Caco-2 (cell line): ENCODE measurements at regions not wholly inside any gene's neighbourhood (a gene's known extent, or its start where the extent isn't known, plus 50 kb on each side); places are given as distances from the start of the nearest gene placed in this dataset.

Experiments
- BruUV-seq: library from RNA; stranded (reverse); fragments of 400-500 nt; replicated peaks from 2 replicates; lab custom pipeline; 2021; lab: Mats Ljungman, UMichigan
- CTCF ChIA-PET: fragments of 300-600 bp; sonication (Branson Sonifier 250); formaldehyde crosslinking; loops from one replicate; lab custom pipeline; 2022; ENCODE audit warnings: antibody characterized with exemption; lab: Charles Lee
- POLR2A ChIA-PET: fragments of 300-600 bp; sonication (Branson Sonifier 250); formaldehyde crosslinking; loops from one replicate; lab custom pipeline; 2022; ENCODE audit warnings: antibody characterized with exemption; lab: Charles Lee
- DNase-seq, 2 experiments: peaks; one replicate each; pipeline versions ENCODE4 v3.0.0 to v3.0.0-alpha.2; 2020 to 2022
- H3K27me3 ChIP-seq: replicated peaks from 2 replicates; pipeline ENCODE4 v1.6.0; 2011; ENCODE audit warnings: low read length; ENCODE audit not compliant: control insufficient read depth, insufficient read depth
- H3K36me3 ChIP-seq: 2 replicates; pipeline ENCODE4 v1.5.1; 2011; ENCODE audit warnings: low read length; ENCODE audit not compliant: control insufficient read depth, insufficient read depth
- H3K4me1 ChIP-seq: fragments of 250-450 bp; sonication (Bioruptor Pico); 2 replicates; pipeline ENCODE4 v1.5.1; 2020; ENCODE audit warnings: mild to moderate bottlenecking
- H3K4me3 ChIP-seq: 2 replicates; pipeline ENCODE4 v1.5.1; 2011; ENCODE audit warnings: low read depth, mild to moderate bottlenecking, control low read depth, low read length
- H3K9me3 ChIP-seq: fragments of 250-450 bp; sonication (Bioruptor Pico); 2 replicates; pipeline ENCODE4 v1.5.1; 2020; ENCODE audit warnings: mild to moderate bottlenecking, moderate library complexity
- H3K27ac Mint-ChIP-seq: one replicate; pipeline ENCODE4 v1.8.0; 2022; ENCODE audit warnings: mixed read lengths; ENCODE audit not compliant: unreplicated experiment
- H3K27me3 Mint-ChIP-seq: one replicate; pipeline ENCODE4 v1.8.0; 2022; ENCODE audit warnings: mixed read lengths; ENCODE audit not compliant: insufficient read depth, unreplicated experiment
- H3K36me3 Mint-ChIP-seq: one replicate; pipeline ENCODE4 v1.8.0; 2022; ENCODE audit warnings: mild to moderate bottlenecking, mixed read lengths; ENCODE audit not compliant: insufficient read depth, unreplicated experiment
- H3K4me1 Mint-ChIP-seq: one replicate; pipeline ENCODE4 v1.8.0; 2022; ENCODE audit warnings: low read depth, mixed read lengths; ENCODE audit not compliant: unreplicated experiment
- H3K4me3 Mint-ChIP-seq: one replicate; pipeline ENCODE4 v1.8.0; 2022; ENCODE audit warnings: mild to moderate bottlenecking, moderate library complexity, mixed read lengths; ENCODE audit not compliant: unreplicated experiment
- H3K9me3 Mint-ChIP-seq: one replicate; pipeline ENCODE4 v1.8.0; 2022; ENCODE audit warnings: mixed read lengths; ENCODE audit not compliant: unreplicated experiment
- CTCF ChIP-seq, 2 experiments: fragments of 200-600 bp in 1 of 2; IDR thresholded peaks; 1 replicate in 1 of 2; 2 replicates in 1 of 2; pipeline versions ENCODE4 v1.5.1 to v1.8.0; 2011 to 2022; ENCODE audit warnings: antibody characterized with exemption in 1 of 2, control low read depth in 1 of 2, inconsistent platforms in 1 of 2, low read depth in 1 of 2, low read length in 1 of 2, mild to moderate bottlenecking in 1 of 2, moderate library complexity in 1 of 2; ENCODE audit not compliant: insufficient read depth in 1 of 2, severe bottlenecking in 1 of 2, unreplicated experiment in 1 of 2
- intact Hi-C: fragments of 100-400 bp; cut with micrococcal nuclease; formaldehyde crosslinking; loops from one replicate; pipeline ENCODE4 v1.10.0; 2022; ENCODE audit not compliant: unreplicated experiment

GRCh38 chr20:10911298-10911697 is 237.5 kb upstream of the JAG1 start:
- H3K36me3 Mint-ChIP-seq, result no peaks in the 10 kb centered on the region
- Histone ChIP-seq H3K4me3 (no peak overlapping the region), H3K36me3 (no peaks in the 10 kb centered on the region), H3K27me3 (no peaks in the 10 kb centered on the region), H3K9me3 (0 out of 2 replicates have a peak, but pooled peaks cover 3% of the 10 kb centered on the region), H3K4me1 (no peaks in the 10 kb centered on the region)
- CTCF ChIA-PET, result no interaction called here
- H3K27ac Mint-ChIP-seq, result no peak overlapping the region
- H3K4me3 Mint-ChIP-seq, result no peak overlapping the region
- no peak for DNase-seq
- no TSS peak for BruUV-seq
- H3K9me3 Mint-ChIP-seq, result no peaks in the 10 kb centered on the region
- POLR2A ChIA-PET, result no interaction called here
- no peak for TF ChIP-seq CTCF (IDR thresholded peaks at IDR 0.05; ENCODE audit: insufficient read depth in 1 of 2, low read depth in 1 of 2, low read length in 1 of 2, severe bottlenecking in 1 of 2, unreplicated experiment in 1 of 2)
- H3K4me1 Mint-ChIP-seq, result no peaks in the 10 kb centered on the region
- H3K27me3 Mint-ChIP-seq, result no peaks in the 10 kb centered on the region
- intact Hi-C loops, result no loop called here

- POLR2A ChIA-PET, result no interaction called here
- Mint-ChIP-seq H3K27me3 (no peaks in the 10 kb centered on the region), H3K36me3 (no peaks in the 10 kb centered on the region), H3K4me3 (no peak overlapping the region), H3K27ac (no peak overlapping the region), H3K4me1 (no peaks in the 10 kb centered on the region), H3K9me3 (peaks cover 10% of the 10 kb centered on the region)
- Histone ChIP-seq H3K36me3 (no peaks in the 10 kb centered on the region), H3K4me1 (no peaks in the 10 kb centered on the region), H3K9me3 (0 out of 2 replicates have a peak, but pooled peaks cover 7% of the 10 kb centered on the region), H3K27me3 (no peaks in the 10 kb centered on the region), H3K4me3 (no peak overlapping the region)
- intact Hi-C loops, result no loop called here
- BruUV-seq, result no TSS peak
- CTCF ChIA-PET, result no interaction called here
- no peak for DNase-seq
- TF ChIP-seq CTCF (IDR thresholded peaks at IDR 0.05; ENCODE audit: insufficient read depth in 1 of 2, low read depth in 1 of 2, low read length in 1 of 2, severe bottlenecking in 1 of 2, unreplicated experiment in 1 of 2), result no peak
Observed at GRCh38 chr20:10915815-10916214, 242.0 kb upstream of the JAG1 start.

GRCh38 chr20:10916312-10916711 is 242.5 kb upstream of the JAG1 start:
- no TSS peak for BruUV-seq
- no peak overlapping the region for H3K27ac Mint-ChIP-seq
- H3K9me3 Mint-ChIP-seq, result peaks cover 10% of the 10 kb centered on the region
- DNase-seq, result no peak
- intact Hi-C loops, result no loop called here
- TF ChIP-seq CTCF (IDR thresholded peaks at IDR 0.05; ENCODE audit: insufficient read depth in 1 of 2, low read depth in 1 of 2, low read length in 1 of 2, severe bottlenecking in 1 of 2, unreplicated experiment in 1 of 2), result no peak
- CTCF ChIA-PET, result no interaction called here
- no peaks in the 10 kb centered on the region for H3K36me3 Mint-ChIP-seq
- POLR2A ChIA-PET, result no interaction called here
- Histone ChIP-seq H3K9me3 (0 out of 2 replicates have a peak, but pooled peaks cover 7% of the 10 kb centered on the region), H3K27me3 (no peaks in the 10 kb centered on the region), H3K36me3 (no peaks in the 10 kb centered on the region), H3K4me3 (no peak overlapping the region), H3K4me1 (no peaks in the 10 kb centered on the region)
- H3K27me3 Mint-ChIP-seq, result no peaks in the 10 kb centered on the region
- no peaks in the 10 kb centered on the region for H3K4me1 Mint-ChIP-seq
- no peak overlapping the region for H3K4me3 Mint-ChIP-seq
